Ovary (tissue), 3 donors: ENCODE measurements at regions not wholly inside any gene's neighbourhood (a gene's known extent, or its start where the extent isn't known, plus 50 kb on each side); places are given as distances from the start of the nearest gene placed in this dataset.

ENCODE experiments used
- EP300 ChIP-seq: sonication (generic); formaldehyde crosslinking; IDR thresholded peaks from one replicate; pipeline ENCODE4 v1.6.1; 2017; ENCODE audit warnings: antibody characterized with exemption
- POLR2A ChIP-seq: fragments of 450-650 bp; IDR thresholded peaks from one replicate; pipeline ENCODE4 v1.6.1; 2017; ENCODE audit warnings: antibody characterized with exemption, mild to moderate bottlenecking, moderate library complexity
- TF ChIP-seq, protein P1 (sequence below), 3 donors: fragments of 450-650 bp in 2 of 3; fragments of 200-600 bp in 1 of 3; IDR thresholded peaks; one replicate each; pipeline versions ENCODE4 v1.5.1 to v1.8.0; 2016 to 2022; ENCODE audit warnings: antibody characterized with exemption in 3 of 3, mild to moderate bottlenecking in 1 of 3
- donor health status: DM: no; HTN: no; CAD: no.

DNA sequence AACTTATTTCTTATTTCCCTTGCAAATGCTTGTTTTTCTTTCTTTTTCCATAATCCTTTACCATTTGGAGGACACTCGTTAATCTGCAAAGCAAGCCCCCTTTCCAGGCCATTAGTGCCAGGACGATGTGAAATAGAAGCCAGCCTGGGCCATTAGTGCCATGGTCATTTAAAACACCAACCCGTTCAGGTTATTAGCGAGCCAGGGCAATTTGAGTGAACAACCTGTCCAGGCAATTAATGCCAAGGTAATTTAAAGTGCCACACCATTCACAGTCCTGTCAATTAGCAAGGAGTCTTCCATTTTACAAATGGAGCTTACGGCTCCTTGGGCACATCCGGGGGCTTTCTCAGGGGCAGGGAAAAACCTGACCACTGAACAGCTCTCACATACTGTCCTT is 370.6 kb downstream of the HRH4 start:
- TF ChIP-seq, protein P1, sequence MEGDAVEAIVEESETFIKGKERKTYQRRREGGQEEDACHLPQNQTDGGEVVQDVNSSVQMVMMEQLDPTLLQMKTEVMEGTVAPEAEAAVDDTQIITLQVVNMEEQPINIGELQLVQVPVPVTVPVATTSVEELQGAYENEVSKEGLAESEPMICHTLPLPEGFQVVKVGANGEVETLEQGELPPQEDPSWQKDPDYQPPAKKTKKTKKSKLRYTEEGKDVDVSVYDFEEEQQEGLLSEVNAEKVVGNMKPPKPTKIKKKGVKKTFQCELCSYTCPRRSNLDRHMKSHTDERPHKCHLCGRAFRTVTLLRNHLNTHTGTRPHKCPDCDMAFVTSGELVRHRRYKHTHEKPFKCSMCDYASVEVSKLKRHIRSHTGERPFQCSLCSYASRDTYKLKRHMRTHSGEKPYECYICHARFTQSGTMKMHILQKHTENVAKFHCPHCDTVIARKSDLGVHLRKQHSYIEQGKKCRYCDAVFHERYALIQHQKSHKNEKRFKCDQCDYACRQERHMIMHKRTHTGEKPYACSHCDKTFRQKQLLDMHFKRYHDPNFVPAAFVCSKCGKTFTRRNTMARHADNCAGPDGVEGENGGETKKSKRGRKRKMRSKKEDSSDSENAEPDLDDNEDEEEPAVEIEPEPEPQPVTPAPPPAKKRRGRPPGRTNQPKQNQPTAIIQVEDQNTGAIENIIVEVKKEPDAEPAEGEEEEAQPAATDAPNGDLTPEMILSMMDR (IDR thresholded peaks at IDR 0.05): no peak
- TF ChIP-seq POLR2A (no peak), EP300 (no peak)
